Astrocyte of the cerebellum (primary cell): ENCODE measurements at regions not wholly inside any gene's neighbourhood (a gene's known extent, or its start where the extent isn't known, plus 50 kb on each side); places are given as distances from the start of the nearest gene placed in this dataset.

Experiments
- DNase-seq: peaks from one replicate; pipeline ENCODE4 v3.0.0-alpha.2; 2011; ENCODE audit warnings: low read depth
- H3K4me3 ChIP-seq: 2 replicates; pipeline ENCODE4 v1.5.1; 2011; ENCODE audit warnings: mild to moderate bottlenecking, low read depth, low read length, moderate library complexity
- in situ Hi-C: cut with HindIII; loops from 2 replicates; pipeline ENCODE4 v1.10.0; 2017; ENCODE audit warnings: low sequenced_read_pairs
- TF ChIP-seq, protein P1 (sequence below): IDR thresholded peaks from 2 replicates; pipeline ENCODE4 v1.5.1; 2012; ENCODE audit warnings: low read length, low read depth, moderate library complexity, mild to moderate bottlenecking; ENCODE audit errors: missing control alignments

DNA sequence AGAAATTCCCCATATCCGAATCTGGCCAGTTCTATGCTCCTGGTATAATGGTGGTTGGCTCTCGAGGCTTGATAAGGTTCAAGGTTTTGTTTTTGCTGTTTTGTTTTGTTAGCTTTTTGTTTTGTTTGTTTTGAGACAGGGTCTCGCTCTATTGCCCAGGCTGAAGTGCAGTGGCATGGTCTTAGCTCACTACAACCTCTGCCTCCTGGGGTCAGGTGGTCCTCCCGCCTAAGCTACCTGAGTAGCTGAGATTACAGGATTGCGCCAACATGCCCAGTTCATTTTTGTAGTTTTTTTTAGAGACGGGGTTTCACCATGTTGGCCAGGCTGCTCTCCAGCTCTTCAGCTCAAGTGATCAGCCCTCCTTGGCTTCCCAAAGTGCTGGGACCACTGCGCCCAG lies 109.1 kb upstream of the ERRFI1 start:
- TF ChIP-seq, protein P1, sequence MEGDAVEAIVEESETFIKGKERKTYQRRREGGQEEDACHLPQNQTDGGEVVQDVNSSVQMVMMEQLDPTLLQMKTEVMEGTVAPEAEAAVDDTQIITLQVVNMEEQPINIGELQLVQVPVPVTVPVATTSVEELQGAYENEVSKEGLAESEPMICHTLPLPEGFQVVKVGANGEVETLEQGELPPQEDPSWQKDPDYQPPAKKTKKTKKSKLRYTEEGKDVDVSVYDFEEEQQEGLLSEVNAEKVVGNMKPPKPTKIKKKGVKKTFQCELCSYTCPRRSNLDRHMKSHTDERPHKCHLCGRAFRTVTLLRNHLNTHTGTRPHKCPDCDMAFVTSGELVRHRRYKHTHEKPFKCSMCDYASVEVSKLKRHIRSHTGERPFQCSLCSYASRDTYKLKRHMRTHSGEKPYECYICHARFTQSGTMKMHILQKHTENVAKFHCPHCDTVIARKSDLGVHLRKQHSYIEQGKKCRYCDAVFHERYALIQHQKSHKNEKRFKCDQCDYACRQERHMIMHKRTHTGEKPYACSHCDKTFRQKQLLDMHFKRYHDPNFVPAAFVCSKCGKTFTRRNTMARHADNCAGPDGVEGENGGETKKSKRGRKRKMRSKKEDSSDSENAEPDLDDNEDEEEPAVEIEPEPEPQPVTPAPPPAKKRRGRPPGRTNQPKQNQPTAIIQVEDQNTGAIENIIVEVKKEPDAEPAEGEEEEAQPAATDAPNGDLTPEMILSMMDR: no peak
- no peak overlapping the region for H3K4me3 ChIP-seq
- DNase-seq: no peak
- in situ Hi-C loops: no loop called here

DNA sequence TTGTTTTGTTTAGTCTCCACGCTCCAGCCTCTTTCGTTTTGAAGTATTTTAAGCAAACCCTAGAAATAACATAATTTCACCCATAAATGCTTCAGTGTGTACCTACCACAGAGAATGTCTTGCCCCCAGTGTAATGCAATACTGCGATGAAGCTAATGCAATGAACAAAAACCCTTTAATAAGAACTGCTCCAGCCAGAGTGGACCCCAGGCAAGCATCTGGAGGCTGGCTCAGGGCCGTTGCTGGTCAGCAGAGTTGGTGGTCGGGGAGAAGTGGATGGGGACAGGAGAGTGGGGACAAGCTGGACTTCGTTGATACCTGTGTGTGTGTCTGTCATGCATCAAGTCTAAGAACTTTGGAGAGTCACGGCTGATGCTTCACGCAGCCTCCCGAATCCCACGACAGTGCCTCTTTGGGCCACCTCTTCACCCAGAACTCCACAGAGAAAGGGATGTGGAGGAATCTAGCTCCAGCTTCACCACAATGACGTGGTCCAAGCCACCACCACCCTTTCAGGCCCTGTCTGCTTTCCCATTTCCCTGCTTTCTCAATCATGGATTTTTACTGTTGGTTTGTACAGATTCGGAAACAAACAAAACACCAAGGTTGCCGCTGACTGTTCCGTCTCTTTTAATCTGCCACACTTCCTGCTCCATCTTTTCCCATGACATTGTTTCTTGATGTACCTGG lies 108.6 kb upstream of the ERRFI1 start:
- DNase-seq: no peak
- TF ChIP-seq, protein P1: no peak
- no peak overlapping the region for H3K4me3 ChIP-seq
- in situ Hi-C loops: no loop called here

- DNase-seq: peak; percentile 94
- TF ChIP-seq, protein P1: no peak
- in situ Hi-C loops: no loop called here
- no peak overlapping the region for H3K4me3 ChIP-seq
Measured at GRCh38 chr1:8133657-8134430, 107.7 kb upstream of the ERRFI1 start.

- in situ Hi-C loops: no loop called here
- H3K4me3 ChIP-seq: no peak overlapping the region
- DNase-seq: no peak
- TF ChIP-seq, protein P1: no peak
Measured at GRCh38 chr1:8133190-8133589, 107.1 kb upstream of the ERRFI1 start.

DNA sequence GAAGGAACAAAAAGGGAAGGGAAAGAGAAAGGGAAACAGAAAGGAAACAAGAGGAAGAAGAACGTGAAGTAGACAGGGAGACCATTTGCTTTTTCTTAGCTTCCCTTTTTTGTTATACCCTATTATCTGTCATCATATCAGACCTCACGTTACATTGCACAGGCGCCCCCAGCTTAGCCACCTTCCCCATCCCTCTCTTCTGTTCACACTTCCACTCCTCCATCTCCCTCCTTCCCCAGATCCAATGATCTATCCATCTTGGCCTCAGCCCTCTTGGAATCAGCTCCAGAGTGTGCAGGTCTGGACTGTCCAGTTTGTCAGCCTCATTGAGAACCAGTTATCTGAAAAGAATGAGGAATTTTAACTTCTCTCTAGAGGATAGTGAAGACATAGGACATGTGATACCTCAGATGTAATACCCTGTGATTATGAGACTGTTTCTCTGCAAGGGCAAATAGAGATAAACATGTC lies 101.1 kb upstream of the ERRFI1 start:
- no peak overlapping the region for H3K4me3 ChIP-seq
- no peak for DNase-seq
- in situ Hi-C loops: no loop called here
- TF ChIP-seq, protein P1: no peak

DNA sequence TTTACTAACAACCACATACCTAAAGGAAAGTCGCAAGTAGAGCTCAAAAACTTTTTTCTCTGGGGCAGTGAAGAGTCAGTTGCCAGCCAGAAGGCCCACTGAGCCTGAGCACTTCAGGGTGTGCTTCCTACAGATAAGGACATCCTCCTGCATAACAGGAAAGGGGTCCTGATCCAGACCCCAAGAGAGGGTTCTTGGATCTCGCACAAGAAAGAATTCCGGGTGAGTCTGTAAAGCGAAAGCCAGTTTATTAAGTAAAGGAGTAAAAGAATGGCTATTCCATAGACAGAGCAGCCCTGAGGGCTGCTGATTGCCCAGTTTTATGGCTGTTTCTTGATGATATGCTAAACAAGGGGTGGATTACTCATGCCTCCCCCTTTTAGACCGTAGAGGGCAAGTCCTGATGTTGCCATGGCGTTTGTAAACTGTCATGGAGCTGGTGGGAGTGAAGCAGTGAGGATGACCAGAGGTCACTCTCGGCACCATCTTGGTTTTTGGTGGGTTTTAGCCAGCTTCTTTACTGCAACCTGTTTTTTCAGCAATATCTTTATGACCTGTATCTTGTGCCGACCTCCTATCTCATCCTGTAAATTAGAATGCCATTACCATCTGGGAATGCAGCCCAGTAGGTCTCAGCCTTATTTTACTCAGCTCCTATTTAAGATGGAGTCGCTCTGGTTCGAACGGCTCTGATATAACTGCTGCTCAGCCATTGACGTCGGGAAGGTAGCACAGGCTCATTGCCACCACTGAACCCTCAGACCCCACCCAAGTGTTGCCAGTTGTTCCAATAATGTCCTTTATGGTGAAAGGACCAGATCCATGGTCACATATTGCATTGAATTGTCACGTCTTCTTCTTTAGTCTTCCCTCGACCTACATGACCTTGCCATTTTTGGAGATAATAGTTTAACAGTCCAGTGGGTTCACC lies 96.6 kb upstream of the ERRFI1 start:
- TF ChIP-seq, protein P1: no peak
- H3K4me3 ChIP-seq: no peak overlapping the region
- in situ Hi-C loops: no loop called here
- no peak for DNase-seq
